A673 (cell line): ENCODE measurements at regions not wholly inside any gene's neighbourhood (a gene's known extent, or its start where the extent isn't known, plus 50 kb on each side); places are given as distances from the start of the nearest gene placed in this dataset.

Source experiments
- BruUV-seq: library from RNA; stranded (reverse); fragments of 400-500 nt; replicated peaks from 2 replicates; lab custom pipeline; 2021; lab: Mats Ljungman, UMichigan
- CTCF ChIA-PET: fragments of 300-600 bp; sonication (Branson Sonifier 250); formaldehyde crosslinking; loops from one replicate; lab custom pipeline; 2022; ENCODE audit warnings: antibody characterized with exemption; lab: Charles Lee
- POLR2A ChIA-PET: fragments of 300-600 bp; sonication (Branson Sonifier 250); formaldehyde crosslinking; loops from one replicate; lab custom pipeline; 2022; ENCODE audit warnings: antibody characterized with exemption; ENCODE audit not compliant: low non-redundant PET; lab: Charles Lee
- DNase-seq: peaks from one replicate; pipeline ENCODE4 v3.0.0-alpha.2; 2015; ENCODE audit warnings: low spot score
- H3K27ac ChIP-seq: fragments of 200-600 bp; sonication (generic); 2 replicates; pipeline ENCODE4 v1.5.1; 2016; ENCODE audit warnings: mixed run types, low read depth, mild to moderate bottlenecking, mixed read lengths, antibody characterized with exemption, low read length; ENCODE audit not compliant: poor library complexity, severe bottlenecking
- H3K27me3 ChIP-seq: fragments of 200-600 bp; sonication (generic); replicated peaks from 2 replicates; pipeline ENCODE4 v1.6.1; 2017; ENCODE audit warnings: mixed run types, low read depth, mild to moderate bottlenecking, mixed read lengths, antibody characterized with exemption, low read length; ENCODE audit not compliant: insufficient read depth, poor library complexity
- H3K36me3 ChIP-seq: fragments of 200-600 bp; sonication (generic); 2 replicates; pipeline ENCODE4 v1.6.1; 2016; ENCODE audit warnings: mixed run types, mild to moderate bottlenecking, mixed read lengths, antibody characterized with exemption, low read length; ENCODE audit not compliant: insufficient read depth, poor library complexity, severe bottlenecking
- H3K4me1 ChIP-seq: fragments of 200-600 bp; sonication (generic); 2 replicates; pipeline ENCODE4 v1.6.1; 2017; ENCODE audit warnings: mixed run types, mild to moderate bottlenecking, mixed read lengths, antibody characterized with exemption, low read length; ENCODE audit not compliant: insufficient read depth, poor library complexity, severe bottlenecking
- H3K4me3 ChIP-seq: fragments of 200-600 bp; sonication (generic); 2 replicates; pipeline ENCODE4 v1.5.1; 2016; ENCODE audit warnings: low read depth, mixed run types, mild to moderate bottlenecking, mixed read lengths, low read length; ENCODE audit not compliant: poor library complexity, severe bottlenecking
- H3K9me3 ChIP-seq: fragments of 200-600 bp; sonication (generic); 2 replicates; pipeline ENCODE4 v1.6.1; 2016; ENCODE audit warnings: mixed run types, low read depth, mild to moderate bottlenecking, mixed read lengths, antibody characterized with exemption, low read length; ENCODE audit not compliant: poor library complexity, severe bottlenecking
- EZH2 ChIP-seq: fragments of 200-600 bp; sonication (generic); IDR thresholded peaks from 2 replicates; pipeline ENCODE4 v1.6.1; 2017; ENCODE audit warnings: borderline replicate concordance, low read depth, mild to moderate bottlenecking, mixed read lengths, antibody characterized with exemption, low read length; ENCODE audit not compliant: poor library complexity, severe bottlenecking
- intact Hi-C: fragments of 100-400 bp; cut with micrococcal nuclease; formaldehyde crosslinking; loops from one replicate; pipeline ENCODE4 v1.10.0; 2022; ENCODE audit not compliant: unreplicated experiment
- TF ChIP-seq, protein P1 (sequence below): fragments of 300-800, 200-600 bp; sonication (generic); conservative IDR thresholded peaks from 2 replicates; pipeline ENCODE4 v1.5.1; 2017; ENCODE audit warnings: low read depth, mild to moderate bottlenecking, antibody characterized with exemption, low read length, moderate library complexity, mixed read lengths

DNA sequence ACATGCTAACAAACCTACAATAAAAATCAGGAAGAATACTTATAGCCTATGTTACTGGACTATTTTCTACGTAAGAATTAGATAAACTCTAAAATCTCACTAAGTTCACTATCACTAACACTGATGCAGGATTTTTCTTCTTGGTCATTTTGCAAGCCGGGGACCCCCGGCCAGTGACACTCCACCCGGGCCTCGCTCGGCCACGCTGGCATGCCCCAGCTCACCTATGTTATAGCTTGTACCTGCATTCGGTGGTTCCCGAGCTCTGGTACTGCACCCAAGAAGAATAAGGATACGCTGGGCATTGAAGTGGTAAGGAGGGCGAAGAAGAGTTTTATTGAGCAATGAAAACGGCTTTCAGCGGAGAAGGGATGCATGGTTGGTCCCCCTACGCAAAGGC lies 245.3 kb upstream of the NBEA start:
- H3K4me1 ChIP-seq: no peaks in the 10 kb centered on the region
- H3K36me3 ChIP-seq: no peaks in the 10 kb centered on the region
- DNase-seq: no peak
- intact Hi-C loops: no loop called here
- POLR2A ChIA-PET: no interaction called here
- no peaks in the 10 kb centered on the region for H3K27me3 ChIP-seq
- H3K4me3 ChIP-seq: no peak overlapping the region
- CTCF ChIA-PET: no interaction called here
- TF ChIP-seq EZH2: no peak
- TF ChIP-seq, protein P1, sequence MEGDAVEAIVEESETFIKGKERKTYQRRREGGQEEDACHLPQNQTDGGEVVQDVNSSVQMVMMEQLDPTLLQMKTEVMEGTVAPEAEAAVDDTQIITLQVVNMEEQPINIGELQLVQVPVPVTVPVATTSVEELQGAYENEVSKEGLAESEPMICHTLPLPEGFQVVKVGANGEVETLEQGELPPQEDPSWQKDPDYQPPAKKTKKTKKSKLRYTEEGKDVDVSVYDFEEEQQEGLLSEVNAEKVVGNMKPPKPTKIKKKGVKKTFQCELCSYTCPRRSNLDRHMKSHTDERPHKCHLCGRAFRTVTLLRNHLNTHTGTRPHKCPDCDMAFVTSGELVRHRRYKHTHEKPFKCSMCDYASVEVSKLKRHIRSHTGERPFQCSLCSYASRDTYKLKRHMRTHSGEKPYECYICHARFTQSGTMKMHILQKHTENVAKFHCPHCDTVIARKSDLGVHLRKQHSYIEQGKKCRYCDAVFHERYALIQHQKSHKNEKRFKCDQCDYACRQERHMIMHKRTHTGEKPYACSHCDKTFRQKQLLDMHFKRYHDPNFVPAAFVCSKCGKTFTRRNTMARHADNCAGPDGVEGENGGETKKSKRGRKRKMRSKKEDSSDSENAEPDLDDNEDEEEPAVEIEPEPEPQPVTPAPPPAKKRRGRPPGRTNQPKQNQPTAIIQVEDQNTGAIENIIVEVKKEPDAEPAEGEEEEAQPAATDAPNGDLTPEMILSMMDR: no peak
- no TSS peak for BruUV-seq
- no peak overlapping the region for H3K27ac ChIP-seq
- no peaks in the 10 kb centered on the region for H3K9me3 ChIP-seq

DNA sequence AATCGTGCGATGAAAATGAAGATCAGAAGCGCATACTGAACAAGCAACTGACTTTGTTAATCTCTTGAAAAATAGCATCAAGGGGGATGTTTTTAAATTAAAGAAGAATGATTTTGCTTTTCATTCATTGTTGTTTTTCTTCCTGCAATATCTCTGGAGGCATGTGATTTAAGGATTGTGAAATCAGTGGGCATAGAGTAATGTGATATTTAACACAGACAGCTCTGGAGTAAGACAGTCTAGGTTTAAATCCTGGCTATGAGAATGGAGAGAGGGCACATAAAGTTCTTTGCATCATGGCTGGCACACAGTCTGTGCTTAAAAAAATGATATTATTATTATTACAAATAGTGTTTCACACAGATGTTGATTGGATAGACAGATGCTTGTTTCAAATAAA lies 243.1 kb upstream of the NBEA start:
- Histone ChIP-seq H3K36me3 (no peaks in the 10 kb centered on the region), H3K4me3 (no peak overlapping the region), H3K4me1 (no peaks in the 10 kb centered on the region), H3K9me3 (no peaks in the 10 kb centered on the region), H3K27me3 (no peaks in the 10 kb centered on the region), H3K27ac (no peak overlapping the region)
- BruUV-seq: no TSS peak
- no peak for DNase-seq
- TF ChIP-seq, protein P1: no peak
- no peak for TF ChIP-seq EZH2
- intact Hi-C loops: no loop called here
- ChIA-PET POLR2A (no interaction called here), CTCF (no interaction called here)

DNA sequence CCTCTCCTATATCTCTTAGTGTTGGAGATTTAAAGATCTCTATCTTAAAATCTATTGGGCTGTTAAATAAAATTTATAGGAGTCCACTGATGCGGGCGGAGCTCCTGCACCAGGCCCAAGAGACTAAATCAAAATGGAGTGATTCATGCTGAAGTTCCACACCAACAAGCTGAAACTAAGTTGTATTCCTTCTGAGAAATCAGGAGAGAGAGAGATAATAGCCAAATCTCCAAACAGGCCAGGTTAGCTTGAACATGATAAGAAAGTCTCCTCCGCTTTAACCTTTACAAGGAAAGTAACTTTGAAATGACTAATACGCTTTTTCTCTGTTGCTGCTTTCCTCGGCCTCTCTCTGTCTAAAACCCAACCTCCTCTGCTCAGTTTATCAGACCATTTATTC lies 241.9 kb upstream of the NBEA start:
- no peaks in the 10 kb centered on the region for H3K36me3 ChIP-seq
- no TSS peak for BruUV-seq
- TF ChIP-seq, protein P1: no peak
- no peak for TF ChIP-seq EZH2
- no peaks in the 10 kb centered on the region for H3K9me3 ChIP-seq
- no peaks in the 10 kb centered on the region for H3K27me3 ChIP-seq
- H3K4me1 ChIP-seq: no peaks in the 10 kb centered on the region
- H3K27ac ChIP-seq: no peak overlapping the region
- DNase-seq: no peak
- CTCF ChIA-PET: no interaction called here
- intact Hi-C loops: no loop called here
- POLR2A ChIA-PET: no interaction called here
- H3K4me3 ChIP-seq: no peak overlapping the region
